Cardiac muscle cell (in vitro differentiated cells and primary cell): ENCODE measurements at regions not wholly inside any gene's neighbourhood (a gene's known extent, or its start where the extent isn't known, plus 50 kb on each side); places are given as distances from the start of the nearest gene placed in this dataset.

ENCODE experiments used
- DNase-seq, 2 donors: peaks; one replicate each; pipeline versions ENCODE4 v3.0.0 to v3.0.0-alpha.2; 2010 to 2017; ENCODE audit warnings: low read depth in 1 of 2, low spot score in 1 of 2
- H3K27ac ChIP-seq: fragments of 200-600 bp; sonication (generic); 2 replicates; pipeline ENCODE4 v1.5.1; 2016
- H3K27me3 ChIP-seq: fragments of 200-600 bp; sonication (generic); 2 replicates; pipeline ENCODE4 v1.6.0; 2016; ENCODE audit warnings: control low read depth
- H3K36me3 ChIP-seq: fragments of 200-600 bp; sonication (generic); 2 replicates; pipeline ENCODE4 v1.5.1; 2016; ENCODE audit warnings: control low read depth
- H3K4me1 ChIP-seq: fragments of 200-600 bp; sonication (generic); 2 replicates; pipeline ENCODE4 v1.8.1; 2017; ENCODE audit warnings: low read depth, mild to moderate bottlenecking, mixed run types
- H3K4me3 ChIP-seq: fragments of 200-600 bp; sonication (generic); 2 replicates; pipeline ENCODE4 v1.5.1; 2016; ENCODE audit warnings: mild to moderate bottlenecking
- H3K9me3 ChIP-seq: fragments of 200-600 bp; sonication (generic); 2 replicates; pipeline ENCODE4 v1.5.1; 2017; ENCODE audit warnings: low read depth, mild to moderate bottlenecking, control low read depth
- TF ChIP-seq, protein P1 (sequence below): IDR thresholded peaks from 2 replicates; pipeline ENCODE4 v1.5.1; 2012; ENCODE audit warnings: low read depth, mild to moderate bottlenecking, low read length

DNA sequence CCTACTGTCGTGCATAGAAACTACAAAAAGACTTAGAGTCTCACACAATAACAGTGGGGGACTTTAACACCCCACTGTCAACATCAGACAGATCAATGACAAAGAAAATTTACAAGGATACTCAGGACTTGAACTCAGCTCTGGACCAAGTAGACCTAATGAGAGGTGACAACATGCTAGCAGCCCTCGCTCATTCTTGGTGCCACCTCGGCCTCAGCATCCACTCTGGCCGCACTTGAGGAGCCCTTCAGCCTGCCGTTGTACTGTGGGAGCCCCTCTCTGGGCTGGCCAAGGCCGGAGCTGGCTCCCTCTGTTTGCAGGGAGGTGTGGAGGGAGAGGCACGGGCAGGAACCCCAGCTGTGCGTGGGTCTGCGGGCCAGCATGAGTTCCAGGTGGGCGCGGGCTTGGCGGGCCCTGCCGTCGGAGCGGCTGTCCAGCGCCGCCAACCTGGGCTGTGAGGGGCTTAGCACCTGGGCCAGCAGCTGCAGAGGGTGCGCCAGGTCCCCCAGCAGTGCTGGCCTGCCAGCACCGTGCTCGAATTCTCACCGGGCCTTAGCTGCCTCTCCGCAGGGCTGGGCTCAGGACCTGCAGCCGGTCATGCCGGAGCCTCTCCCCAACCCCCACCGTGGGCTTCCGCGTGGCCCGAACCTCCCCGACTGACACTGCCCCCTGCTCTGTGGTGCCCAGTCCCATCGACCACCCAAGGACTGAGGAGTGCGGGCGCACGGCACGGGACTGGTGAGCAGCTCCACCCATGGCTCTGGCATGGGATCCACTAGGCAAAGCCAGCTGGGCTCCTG, 205.6 kb downstream of the FRK start:
- no peak overlapping the region for H3K27ac ChIP-seq
- H3K27me3 ChIP-seq: no peaks in the 10 kb centered on the region
- no peaks in the 10 kb centered on the region for H3K36me3 ChIP-seq
- DNase-seq: no peak
- H3K4me1 ChIP-seq: no peaks in the 10 kb centered on the region
- no peaks in the 10 kb centered on the region for H3K9me3 ChIP-seq
- TF ChIP-seq, protein P1, sequence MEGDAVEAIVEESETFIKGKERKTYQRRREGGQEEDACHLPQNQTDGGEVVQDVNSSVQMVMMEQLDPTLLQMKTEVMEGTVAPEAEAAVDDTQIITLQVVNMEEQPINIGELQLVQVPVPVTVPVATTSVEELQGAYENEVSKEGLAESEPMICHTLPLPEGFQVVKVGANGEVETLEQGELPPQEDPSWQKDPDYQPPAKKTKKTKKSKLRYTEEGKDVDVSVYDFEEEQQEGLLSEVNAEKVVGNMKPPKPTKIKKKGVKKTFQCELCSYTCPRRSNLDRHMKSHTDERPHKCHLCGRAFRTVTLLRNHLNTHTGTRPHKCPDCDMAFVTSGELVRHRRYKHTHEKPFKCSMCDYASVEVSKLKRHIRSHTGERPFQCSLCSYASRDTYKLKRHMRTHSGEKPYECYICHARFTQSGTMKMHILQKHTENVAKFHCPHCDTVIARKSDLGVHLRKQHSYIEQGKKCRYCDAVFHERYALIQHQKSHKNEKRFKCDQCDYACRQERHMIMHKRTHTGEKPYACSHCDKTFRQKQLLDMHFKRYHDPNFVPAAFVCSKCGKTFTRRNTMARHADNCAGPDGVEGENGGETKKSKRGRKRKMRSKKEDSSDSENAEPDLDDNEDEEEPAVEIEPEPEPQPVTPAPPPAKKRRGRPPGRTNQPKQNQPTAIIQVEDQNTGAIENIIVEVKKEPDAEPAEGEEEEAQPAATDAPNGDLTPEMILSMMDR: no peak
- H3K4me3 ChIP-seq: no peak overlapping the region

DNA sequence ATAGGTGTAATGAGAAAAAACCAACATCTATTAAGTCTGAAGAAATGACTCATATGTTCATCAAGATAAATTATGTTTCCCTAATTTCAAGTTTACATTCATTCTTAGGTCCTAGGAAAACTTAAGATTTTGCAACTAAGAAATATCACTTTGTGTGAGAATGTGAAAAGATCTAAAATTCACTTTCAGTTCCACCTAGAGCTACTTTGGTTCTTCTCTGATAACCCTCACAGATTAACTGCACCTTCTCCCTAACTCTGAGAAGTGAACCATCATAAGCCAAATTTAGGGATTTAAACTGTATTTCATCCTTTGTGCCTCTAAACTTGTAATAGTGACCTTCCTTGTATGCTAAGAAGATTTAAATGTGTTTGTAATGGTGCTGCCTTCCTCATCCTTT, 213.0 kb downstream of the FRK start:
- Histone ChIP-seq H3K9me3 (no peaks in the 10 kb centered on the region), H3K4me1 (no peaks in the 10 kb centered on the region), H3K27me3 (no peaks in the 10 kb centered on the region), H3K36me3 (no peaks in the 10 kb centered on the region), H3K27ac (no peak overlapping the region), H3K4me3 (no peak overlapping the region)
- no peak for DNase-seq
- TF ChIP-seq, protein P1: no peak

DNA sequence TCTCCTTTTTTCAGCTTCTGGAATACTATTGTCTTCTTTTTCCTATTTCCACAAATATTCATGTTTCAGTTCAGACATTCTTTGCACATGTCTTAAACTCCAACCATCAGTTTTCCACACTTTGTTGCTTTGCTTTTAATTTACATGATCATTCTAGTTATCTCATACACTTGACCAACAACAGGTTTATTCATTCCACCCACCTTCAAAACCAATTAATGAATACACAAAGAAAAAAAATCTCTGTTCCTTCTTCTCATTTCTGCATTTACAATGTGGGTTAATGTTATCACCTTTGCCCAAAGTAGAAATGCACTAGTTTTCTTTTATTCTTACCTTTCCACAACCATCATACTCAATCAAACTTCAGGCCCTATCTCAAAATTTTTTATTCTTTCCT, 216.7 kb downstream of the FRK start:
- Histone ChIP-seq H3K4me3 (no peak overlapping the region), H3K9me3 (no peaks in the 10 kb centered on the region), H3K4me1 (no peaks in the 10 kb centered on the region), H3K27ac (no peak overlapping the region), H3K36me3 (no peaks in the 10 kb centered on the region), H3K27me3 (no peaks in the 10 kb centered on the region)
- TF ChIP-seq, protein P1: no peak
- DNase-seq: no peak

DNA sequence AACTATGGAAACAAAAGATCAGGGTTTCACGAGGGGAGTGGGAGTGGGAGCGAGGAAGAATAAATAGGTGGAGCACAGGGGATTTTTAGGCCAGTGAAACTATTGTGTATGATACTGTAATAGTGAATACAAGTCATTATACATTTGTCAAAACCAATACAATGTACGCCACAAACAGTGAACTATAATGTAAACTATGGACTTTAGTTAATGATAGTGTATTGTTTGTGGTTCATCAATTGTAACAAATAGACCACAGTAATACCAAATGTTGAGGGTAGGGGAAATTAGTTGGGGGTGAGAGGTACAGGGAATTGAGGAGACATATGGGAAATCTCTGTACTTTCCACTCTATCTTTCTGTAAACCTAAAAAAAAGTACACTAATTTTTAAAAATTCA, 218.4 kb downstream of the FRK start:
- TF ChIP-seq, protein P1: no peak
- DNase-seq: no peak

DNA sequence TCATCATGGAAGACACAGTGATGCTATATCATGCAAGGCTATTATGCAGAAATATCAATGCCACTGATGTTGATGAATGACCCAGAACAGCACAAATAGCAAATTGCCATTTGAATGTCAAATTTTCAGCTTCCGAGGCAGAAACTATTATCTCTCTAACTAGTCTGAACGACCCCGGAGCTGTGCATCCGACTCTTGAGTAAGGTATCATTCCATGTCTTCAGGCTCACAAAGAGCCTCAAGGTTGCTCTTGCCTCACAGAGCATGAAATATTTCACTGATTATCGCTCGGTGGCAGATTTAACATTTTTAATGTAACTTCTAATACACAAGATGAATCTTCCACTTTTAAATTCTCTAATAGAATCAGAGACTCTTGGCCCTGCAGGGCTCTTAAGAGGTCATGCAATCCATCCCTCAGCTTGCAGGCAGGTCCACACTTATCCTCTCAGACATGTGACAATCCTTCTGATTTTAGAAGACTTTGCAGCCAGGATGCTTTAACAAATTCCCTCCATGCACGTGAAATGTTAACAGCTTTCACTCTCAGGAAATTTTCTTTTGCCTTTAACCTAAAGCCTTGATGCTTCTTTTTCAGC, 221.0 kb downstream of the FRK start:
- H3K9me3 ChIP-seq: no peaks in the 10 kb centered on the region
- H3K27ac ChIP-seq: no peak overlapping the region
- H3K4me1 ChIP-seq: no peaks in the 10 kb centered on the region
- H3K27me3 ChIP-seq: no peaks in the 10 kb centered on the region
- no peak for DNase-seq
- TF ChIP-seq, protein P1: no peak
- no peaks in the 10 kb centered on the region for H3K36me3 ChIP-seq
- no peak overlapping the region for H3K4me3 ChIP-seq

More for the DNA sequence above, 218.4 kb downstream of the FRK start:
- H3K27ac ChIP-seq: no peak overlapping the region
- no peaks in the 10 kb centered on the region for H3K27me3 ChIP-seq
- no peak overlapping the region for H3K4me3 ChIP-seq
- H3K36me3 ChIP-seq: no peaks in the 10 kb centered on the region
- H3K9me3 ChIP-seq: no peaks in the 10 kb centered on the region
- H3K4me1 ChIP-seq: no peaks in the 10 kb centered on the region
